AG09309 (cell line): ENCODE measurements at regions not wholly inside any gene's neighbourhood (a gene's known extent, or its start where the extent isn't known, plus 50 kb on each side); places are given as distances from the start of the nearest gene placed in this dataset.
"Not testable (repeated sequence)": the region's sequence is repeated elsewhere in the genome, so short reads cannot be mapped to it uniquely, and the experiment has no call there.

ENCODE experiments used
- DNase-seq: peaks from one replicate; pipeline ENCODE4 v3.0.0-alpha.2; 2010; ENCODE audit warnings: low read depth
- H3K4me3 ChIP-seq: 2 replicates; pipeline ENCODE4 v1.5.1; 2011; ENCODE audit warnings: mild to moderate bottlenecking, low read depth, low read length, moderate library complexity; ENCODE audit not compliant: control insufficient read depth
- TF ChIP-seq, protein P1 (sequence below): IDR thresholded peaks from 2 replicates; pipeline ENCODE4 v1.5.1; 2011; ENCODE audit warnings: mild to moderate bottlenecking, low read depth, low read length, inconsistent platforms; ENCODE audit not compliant: insufficient read depth, control insufficient read depth; ENCODE audit errors: missing control alignments

DNA sequence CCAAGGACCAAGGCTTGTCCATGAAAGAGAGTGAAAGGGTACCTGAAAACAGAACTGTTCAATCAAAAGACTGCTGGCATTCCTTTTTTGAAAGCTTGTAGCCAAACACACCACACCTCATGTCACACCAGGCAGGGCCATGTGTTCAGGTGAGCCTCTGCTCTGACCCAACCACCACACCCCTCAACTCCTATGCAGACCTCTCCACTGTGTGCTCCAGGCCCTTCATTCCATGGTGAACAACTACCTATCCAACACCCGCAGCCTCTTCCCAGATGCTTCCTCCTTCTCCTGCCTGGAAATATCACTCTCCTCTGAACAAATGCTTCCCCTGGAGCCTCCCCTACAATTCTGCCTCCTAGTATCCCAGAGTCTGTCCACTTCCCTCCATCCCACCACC is 166.6 kb downstream of the AVL9 start:
- TF ChIP-seq, protein P1, sequence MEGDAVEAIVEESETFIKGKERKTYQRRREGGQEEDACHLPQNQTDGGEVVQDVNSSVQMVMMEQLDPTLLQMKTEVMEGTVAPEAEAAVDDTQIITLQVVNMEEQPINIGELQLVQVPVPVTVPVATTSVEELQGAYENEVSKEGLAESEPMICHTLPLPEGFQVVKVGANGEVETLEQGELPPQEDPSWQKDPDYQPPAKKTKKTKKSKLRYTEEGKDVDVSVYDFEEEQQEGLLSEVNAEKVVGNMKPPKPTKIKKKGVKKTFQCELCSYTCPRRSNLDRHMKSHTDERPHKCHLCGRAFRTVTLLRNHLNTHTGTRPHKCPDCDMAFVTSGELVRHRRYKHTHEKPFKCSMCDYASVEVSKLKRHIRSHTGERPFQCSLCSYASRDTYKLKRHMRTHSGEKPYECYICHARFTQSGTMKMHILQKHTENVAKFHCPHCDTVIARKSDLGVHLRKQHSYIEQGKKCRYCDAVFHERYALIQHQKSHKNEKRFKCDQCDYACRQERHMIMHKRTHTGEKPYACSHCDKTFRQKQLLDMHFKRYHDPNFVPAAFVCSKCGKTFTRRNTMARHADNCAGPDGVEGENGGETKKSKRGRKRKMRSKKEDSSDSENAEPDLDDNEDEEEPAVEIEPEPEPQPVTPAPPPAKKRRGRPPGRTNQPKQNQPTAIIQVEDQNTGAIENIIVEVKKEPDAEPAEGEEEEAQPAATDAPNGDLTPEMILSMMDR = no peak
- DNase-seq = no peak
- no peak overlapping the region for H3K4me3 ChIP-seq

DNA sequence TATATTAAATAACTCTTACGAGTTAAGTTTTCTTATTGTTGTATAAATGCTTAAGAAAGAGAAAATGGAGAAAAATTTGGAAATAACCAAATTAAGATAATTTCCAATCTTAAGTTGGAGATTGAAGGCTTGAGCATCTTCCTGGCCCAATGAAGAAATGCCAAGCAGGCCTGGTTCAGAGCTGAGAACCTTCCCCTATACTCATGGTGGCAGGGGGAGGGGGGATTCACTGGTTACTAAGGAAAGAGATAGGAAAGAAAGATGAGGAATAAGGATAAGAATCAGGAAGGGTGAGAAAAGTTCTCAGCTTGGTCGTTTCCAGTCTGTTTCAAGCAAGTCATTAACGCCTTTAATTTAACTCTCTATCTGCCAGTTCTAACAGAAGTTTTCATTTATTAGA is 166.2 kb downstream of the AVL9 start:
- TF ChIP-seq, protein P1 = no peak
- H3K4me3 ChIP-seq = no peak overlapping the region
- DNase-seq = no peak

DNA sequence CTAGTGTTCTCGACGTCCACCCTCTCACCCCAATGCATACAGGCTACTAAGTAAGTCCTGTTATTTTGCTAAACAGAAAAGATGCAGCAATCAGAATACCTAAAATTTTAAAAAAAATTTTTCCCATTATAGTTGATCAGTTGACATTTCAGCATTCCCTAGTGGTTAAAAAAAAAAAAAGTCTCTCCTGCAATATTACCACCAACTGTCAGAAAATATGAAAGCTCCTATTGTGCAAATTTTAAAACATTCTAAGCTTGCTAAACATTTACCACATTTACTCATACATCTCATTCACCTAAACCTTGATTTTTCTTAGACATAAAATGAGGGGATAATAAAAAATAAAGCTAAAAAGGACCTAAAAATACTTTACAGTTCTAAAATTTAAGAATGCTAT is 165.6 kb downstream of the AVL9 start:
- H3K4me3 ChIP-seq = no peak overlapping the region
- TF ChIP-seq, protein P1 = no peak
- no peak for DNase-seq

DNA sequence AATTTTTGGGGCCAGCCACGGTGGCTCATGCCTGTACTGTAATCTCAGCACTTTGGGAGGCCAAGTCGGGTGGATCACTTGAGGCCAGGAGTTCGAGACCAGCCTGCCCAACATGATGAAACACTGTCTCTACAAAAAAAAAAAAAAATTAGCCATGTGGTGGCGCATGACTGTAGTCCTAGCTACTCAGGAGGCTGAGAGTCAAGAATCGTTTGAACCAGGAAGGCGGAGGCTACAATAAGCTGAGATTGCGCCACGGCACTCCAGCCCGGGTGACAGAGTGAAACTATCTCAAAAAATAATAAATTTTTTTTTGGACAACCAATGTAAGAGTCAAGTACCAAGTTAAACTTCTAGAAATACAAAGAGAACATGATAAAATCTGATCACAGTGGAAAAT is 164.6 kb downstream of the AVL9 start:
- H3K4me3 ChIP-seq = no peak overlapping the region
- DNase-seq = no peak
- TF ChIP-seq, protein P1 = no peak

DNA sequence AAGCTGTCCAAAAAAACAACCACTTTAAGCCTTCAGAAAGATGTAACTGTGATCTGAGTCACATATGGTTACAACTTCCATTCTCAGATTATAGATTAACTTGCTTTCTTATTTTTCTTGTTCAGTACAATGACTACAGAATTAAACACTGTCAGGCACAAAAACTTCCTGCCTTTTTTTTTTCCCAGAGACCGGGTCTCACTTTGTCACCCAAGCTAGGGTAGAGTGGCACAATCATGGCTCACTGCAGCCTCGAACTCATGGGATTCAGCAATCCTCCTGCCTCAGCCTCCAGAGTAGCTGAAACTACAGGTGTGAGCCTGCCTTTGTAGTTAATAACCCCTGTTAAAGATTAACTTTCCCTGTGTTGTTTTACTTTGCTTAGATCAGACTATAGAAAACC is 163.2 kb downstream of the AVL9 start:
- DNase-seq = no peak
- no peak overlapping the region for H3K4me3 ChIP-seq
- TF ChIP-seq, protein P1 = no peak

DNA sequence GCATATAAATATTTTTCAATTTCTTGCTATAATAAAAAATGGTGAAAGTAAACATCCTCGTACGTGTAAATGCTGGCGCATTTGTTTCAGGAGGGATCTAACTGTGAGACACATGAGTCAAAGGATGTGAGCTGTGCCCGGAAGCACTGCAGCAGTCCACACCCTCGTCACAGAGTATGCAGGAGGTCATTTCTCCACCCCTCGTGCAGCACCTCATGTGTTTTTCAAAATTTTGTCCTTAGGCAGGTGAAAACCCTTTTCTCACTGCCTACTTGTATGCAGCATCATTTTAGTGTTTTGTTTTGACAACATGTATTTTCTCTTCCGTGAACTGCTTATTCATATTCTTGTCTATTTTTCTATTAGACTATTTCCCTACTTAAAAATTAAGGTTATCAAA is 162.7 kb downstream of the AVL9 start:
- DNase-seq = no peak
- TF ChIP-seq, protein P1 = no peak
- no peak overlapping the region for H3K4me3 ChIP-seq

DNA sequence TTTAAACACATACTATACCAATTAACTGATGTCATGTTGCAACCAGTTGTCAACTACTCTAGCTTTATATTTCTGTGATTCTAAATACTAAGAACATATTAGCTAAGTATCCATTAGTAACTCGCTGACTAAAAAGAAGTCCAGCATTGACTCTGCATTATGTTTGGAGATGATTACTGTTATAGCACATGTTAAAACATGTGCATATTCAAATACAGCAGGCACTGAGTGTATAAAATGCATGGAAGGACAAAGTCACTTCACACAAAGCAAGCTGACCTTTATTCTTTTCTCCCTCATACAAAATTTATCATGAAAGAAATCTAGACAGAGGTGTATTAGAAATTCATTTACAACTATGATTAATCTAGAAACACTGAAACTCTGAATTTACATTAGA is 159.3 kb downstream of the AVL9 start:
- not testable (repeated sequence) for DNase-seq, H3K4me3 ChIP-seq

DNA sequence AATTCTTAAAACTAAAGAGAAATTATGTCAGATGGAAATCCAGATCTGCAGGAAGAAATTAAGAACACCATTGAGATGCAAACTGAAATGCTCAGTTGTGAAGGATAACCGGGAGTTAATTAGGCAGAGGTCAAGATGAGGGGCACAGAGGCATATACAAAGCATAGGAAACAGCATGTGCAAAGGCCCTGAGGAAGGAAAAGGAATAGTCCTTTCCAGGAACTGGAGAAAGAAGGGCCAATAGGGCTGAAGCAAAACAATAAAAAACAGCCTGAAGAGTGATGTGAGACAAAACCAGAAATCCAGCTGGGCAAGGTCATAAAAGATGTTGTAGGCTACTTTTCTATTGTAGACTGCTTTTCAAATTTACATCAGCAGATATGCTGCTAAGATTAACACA is 155.1 kb downstream of the AVL9 start:
- not testable (repeated sequence) for H3K4me3 ChIP-seq, DNase-seq
